K562 (cell line): ENCODE measurements at regions not wholly inside any gene's neighbourhood (a gene's known extent, or its start where the extent isn't known, plus 50 kb on each side); places are given as distances from the start of the nearest gene placed in this dataset.

Experiments
- ARHGAP35 ChIP-seq: fragments of 450-650 bp; IDR thresholded peaks from 2 replicates; pipeline ENCODE4 v1.6.1; 2018; ENCODE audit not compliant: partially characterized antibody
- ARNT ChIP-seq, 2 experiments: fragments of 450-650 bp; IDR thresholded peaks; 2 replicates each; pipeline ENCODE4 v1.6.1; 2016; ENCODE audit warnings: mild to moderate bottlenecking in 1 of 2
- MCM5 ChIP-seq: fragments of 450-650 bp; IDR thresholded peaks from 2 replicates; pipeline ENCODE4 v1.6.1; 2016; ENCODE audit warnings: low read depth
- NCOA1 ChIP-seq: fragments of 450-650 bp; IDR thresholded peaks from 2 replicates; pipeline ENCODE4 v1.6.1; 2016; ENCODE audit warnings: low read depth
- RBM15 ChIP-seq: fragments of 200-400 bp; formaldehyde crosslinking; IDR thresholded peaks from 2 replicates; pipeline ENCODE4 v1.6.1; 2018; ENCODE audit warnings: mild to moderate bottlenecking, low read length, moderate library complexity; ENCODE audit not compliant: insufficient read depth
- SRSF9 ChIP-seq: fragments of 200-400 bp; formaldehyde crosslinking; IDR thresholded peaks from 2 replicates; pipeline ENCODE4 v1.6.1; 2017; ENCODE audit warnings: low read depth, low read length, borderline replicate concordance
- TAF9B ChIP-seq: fragments of 450-650 bp; IDR thresholded peaks from 2 replicates; pipeline ENCODE4 v1.6.1; 2018; ENCODE audit warnings: mild to moderate bottlenecking; ENCODE audit not compliant: partially characterized antibody
- TARDBP ChIP-seq: fragments of 450-650 bp; IDR thresholded peaks from 2 replicates; pipeline ENCODE4 v1.6.1; 2016
- ZNF140 ChIP-seq: fragments of 250-450 bp; sonication (Bioruptor Pico); IDR thresholded peaks from 2 replicates; pipeline ENCODE4 v1.8.0; 2021; ENCODE audit warnings: moderate library complexity, mild to moderate bottlenecking, inconsistent platforms
- ZNF431 ChIP-seq: sonication (generic); formaldehyde crosslinking; IDR thresholded peaks from 2 replicates; pipeline ENCODE4 v1.8.0; 2022; ENCODE audit warnings: mild to moderate bottlenecking, missing genetic modification reagents
- ZNF766 ChIP-seq: fragments of 200-800 bp; sonication (Bioruptor generic); conservative IDR thresholded peaks from 2 replicates; pipeline ENCODE4 v1.6.1; 2016; ENCODE audit warnings: missing genetic modification characterization, missing compliant biosample characterization
- TF ChIP-seq, protein P1 (sequence below): fragments of 200-600 bp; sonication (generic); IDR thresholded peaks from one replicate; pipeline ENCODE4 v1.6.1; 2012; ENCODE audit warnings: mild to moderate bottlenecking, low read depth, low read length, inconsistent platforms
- TF ChIP-seq, protein P2 (sequence below): sonication (generic); formaldehyde crosslinking; IDR thresholded peaks from 2 replicates; pipeline ENCODE4 v1.8.0; 2022; ENCODE audit warnings: mild to moderate bottlenecking, missing genetic modification reagents

DNA sequence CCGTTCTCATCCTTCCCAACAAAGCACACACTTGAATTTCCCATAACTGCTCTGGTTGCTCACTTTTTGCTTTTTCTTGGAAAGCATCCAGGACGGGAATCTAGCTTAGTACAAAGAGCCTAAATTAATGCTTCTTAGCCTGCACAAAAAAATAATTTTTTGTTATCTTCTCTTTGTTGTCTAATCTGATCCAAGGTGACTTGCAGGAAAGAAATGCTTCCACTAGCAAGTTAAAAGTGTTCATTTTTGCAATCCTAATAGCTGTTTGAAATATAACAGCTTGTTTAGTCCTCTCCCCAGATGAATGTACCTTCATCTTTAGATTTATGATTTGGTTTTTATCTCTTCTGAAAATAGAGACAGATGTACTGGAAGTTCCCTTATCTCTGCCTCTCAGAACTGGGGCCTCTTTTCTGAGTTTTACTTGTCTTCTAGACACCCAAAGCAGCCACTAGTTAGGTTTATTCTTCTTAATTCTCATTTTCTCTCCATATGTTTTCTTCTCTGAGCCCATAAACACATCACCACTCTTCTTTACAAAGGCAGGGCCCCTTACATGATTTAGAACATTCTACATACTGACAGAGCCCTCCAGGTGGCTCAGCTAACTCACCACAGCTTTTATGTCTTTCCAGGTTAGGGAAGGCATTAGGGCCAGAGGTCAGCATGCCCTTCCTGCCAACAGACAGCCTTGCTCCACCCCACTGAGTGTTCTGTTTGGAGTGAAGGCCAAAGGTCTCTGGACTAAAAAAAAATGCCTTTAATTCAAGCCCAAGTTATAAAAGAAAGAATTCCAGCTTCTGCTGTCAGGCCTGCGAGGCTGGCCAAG lies 74.7 kb upstream of the MAP4K3 start (continued):
- TF ChIP-seq, protein P1, sequence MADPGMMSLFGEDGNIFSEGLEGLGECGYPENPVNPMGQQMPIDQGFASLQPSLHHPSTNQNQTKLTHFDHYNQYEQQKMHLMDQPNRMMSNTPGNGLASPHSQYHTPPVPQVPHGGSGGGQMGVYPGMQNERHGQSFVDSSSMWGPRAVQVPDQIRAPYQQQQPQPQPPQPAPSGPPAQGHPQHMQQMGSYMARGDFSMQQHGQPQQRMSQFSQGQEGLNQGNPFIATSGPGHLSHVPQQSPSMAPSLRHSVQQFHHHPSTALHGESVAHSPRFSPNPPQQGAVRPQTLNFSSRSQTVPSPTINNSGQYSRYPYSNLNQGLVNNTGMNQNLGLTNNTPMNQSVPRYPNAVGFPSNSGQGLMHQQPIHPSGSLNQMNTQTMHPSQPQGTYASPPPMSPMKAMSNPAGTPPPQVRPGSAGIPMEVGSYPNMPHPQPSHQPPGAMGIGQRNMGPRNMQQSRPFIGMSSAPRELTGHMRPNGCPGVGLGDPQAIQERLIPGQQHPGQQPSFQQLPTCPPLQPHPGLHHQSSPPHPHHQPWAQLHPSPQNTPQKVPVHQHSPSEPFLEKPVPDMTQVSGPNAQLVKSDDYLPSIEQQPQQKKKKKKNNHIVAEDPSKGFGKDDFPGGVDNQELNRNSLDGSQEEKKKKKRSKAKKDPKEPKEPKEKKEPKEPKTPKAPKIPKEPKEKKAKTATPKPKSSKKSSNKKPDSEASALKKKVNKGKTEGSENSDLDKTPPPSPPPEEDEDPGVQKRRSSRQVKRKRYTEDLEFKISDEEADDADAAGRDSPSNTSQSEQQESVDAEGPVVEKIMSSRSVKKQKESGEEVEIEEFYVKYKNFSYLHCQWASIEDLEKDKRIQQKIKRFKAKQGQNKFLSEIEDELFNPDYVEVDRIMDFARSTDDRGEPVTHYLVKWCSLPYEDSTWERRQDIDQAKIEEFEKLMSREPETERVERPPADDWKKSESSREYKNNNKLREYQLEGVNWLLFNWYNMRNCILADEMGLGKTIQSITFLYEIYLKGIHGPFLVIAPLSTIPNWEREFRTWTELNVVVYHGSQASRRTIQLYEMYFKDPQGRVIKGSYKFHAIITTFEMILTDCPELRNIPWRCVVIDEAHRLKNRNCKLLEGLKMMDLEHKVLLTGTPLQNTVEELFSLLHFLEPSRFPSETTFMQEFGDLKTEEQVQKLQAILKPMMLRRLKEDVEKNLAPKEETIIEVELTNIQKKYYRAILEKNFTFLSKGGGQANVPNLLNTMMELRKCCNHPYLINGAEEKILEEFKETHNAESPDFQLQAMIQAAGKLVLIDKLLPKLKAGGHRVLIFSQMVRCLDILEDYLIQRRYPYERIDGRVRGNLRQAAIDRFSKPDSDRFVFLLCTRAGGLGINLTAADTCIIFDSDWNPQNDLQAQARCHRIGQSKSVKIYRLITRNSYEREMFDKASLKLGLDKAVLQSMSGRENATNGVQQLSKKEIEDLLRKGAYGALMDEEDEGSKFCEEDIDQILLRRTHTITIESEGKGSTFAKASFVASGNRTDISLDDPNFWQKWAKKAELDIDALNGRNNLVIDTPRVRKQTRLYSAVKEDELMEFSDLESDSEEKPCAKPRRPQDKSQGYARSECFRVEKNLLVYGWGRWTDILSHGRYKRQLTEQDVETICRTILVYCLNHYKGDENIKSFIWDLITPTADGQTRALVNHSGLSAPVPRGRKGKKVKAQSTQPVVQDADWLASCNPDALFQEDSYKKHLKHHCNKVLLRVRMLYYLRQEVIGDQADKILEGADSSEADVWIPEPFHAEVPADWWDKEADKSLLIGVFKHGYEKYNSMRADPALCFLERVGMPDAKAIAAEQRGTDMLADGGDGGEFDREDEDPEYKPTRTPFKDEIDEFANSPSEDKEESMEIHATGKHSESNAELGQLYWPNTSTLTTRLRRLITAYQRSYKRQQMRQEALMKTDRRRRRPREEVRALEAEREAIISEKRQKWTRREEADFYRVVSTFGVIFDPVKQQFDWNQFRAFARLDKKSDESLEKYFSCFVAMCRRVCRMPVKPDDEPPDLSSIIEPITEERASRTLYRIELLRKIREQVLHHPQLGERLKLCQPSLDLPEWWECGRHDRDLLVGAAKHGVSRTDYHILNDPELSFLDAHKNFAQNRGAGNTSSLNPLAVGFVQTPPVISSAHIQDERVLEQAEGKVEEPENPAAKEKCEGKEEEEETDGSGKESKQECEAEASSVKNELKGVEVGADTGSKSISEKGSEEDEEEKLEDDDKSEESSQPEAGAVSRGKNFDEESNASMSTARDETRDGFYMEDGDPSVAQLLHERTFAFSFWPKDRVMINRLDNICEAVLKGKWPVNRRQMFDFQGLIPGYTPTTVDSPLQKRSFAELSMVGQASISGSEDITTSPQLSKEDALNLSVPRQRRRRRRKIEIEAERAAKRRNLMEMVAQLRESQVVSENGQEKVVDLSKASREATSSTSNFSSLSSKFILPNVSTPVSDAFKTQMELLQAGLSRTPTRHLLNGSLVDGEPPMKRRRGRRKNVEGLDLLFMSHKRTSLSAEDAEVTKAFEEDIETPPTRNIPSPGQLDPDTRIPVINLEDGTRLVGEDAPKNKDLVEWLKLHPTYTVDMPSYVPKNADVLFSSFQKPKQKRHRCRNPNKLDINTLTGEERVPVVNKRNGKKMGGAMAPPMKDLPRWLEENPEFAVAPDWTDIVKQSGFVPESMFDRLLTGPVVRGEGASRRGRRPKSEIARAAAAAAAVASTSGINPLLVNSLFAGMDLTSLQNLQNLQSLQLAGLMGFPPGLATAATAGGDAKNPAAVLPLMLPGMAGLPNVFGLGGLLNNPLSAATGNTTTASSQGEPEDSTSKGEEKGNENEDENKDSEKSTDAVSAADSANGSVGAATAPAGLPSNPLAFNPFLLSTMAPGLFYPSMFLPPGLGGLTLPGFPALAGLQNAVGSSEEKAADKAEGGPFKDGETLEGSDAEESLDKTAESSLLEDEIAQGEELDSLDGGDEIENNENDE = no peak
- TF ChIP-seq SRSF9 (no peak), NCOA1 (0 out of 2 replicates have a peak, but pooled peaks have one; percentile 44), ZNF431 (CRISPR knock-in tag) (no peak), RBM15 (no peak), TAF9B (peak; percentile 36), ARHGAP35 (no peak), ZNF140 (CRISPR knock-in tag) (no peak), TARDBP (no peak), ZNF766 (peak; percentile 64), ARNT (IDR thresholded peaks at IDR 0.05) (peak in 1 of 2 experiments; percentile 74; a peak in 1 of 4 replicates), MCM5 (no peak)
- TF ChIP-seq, protein P2, sequence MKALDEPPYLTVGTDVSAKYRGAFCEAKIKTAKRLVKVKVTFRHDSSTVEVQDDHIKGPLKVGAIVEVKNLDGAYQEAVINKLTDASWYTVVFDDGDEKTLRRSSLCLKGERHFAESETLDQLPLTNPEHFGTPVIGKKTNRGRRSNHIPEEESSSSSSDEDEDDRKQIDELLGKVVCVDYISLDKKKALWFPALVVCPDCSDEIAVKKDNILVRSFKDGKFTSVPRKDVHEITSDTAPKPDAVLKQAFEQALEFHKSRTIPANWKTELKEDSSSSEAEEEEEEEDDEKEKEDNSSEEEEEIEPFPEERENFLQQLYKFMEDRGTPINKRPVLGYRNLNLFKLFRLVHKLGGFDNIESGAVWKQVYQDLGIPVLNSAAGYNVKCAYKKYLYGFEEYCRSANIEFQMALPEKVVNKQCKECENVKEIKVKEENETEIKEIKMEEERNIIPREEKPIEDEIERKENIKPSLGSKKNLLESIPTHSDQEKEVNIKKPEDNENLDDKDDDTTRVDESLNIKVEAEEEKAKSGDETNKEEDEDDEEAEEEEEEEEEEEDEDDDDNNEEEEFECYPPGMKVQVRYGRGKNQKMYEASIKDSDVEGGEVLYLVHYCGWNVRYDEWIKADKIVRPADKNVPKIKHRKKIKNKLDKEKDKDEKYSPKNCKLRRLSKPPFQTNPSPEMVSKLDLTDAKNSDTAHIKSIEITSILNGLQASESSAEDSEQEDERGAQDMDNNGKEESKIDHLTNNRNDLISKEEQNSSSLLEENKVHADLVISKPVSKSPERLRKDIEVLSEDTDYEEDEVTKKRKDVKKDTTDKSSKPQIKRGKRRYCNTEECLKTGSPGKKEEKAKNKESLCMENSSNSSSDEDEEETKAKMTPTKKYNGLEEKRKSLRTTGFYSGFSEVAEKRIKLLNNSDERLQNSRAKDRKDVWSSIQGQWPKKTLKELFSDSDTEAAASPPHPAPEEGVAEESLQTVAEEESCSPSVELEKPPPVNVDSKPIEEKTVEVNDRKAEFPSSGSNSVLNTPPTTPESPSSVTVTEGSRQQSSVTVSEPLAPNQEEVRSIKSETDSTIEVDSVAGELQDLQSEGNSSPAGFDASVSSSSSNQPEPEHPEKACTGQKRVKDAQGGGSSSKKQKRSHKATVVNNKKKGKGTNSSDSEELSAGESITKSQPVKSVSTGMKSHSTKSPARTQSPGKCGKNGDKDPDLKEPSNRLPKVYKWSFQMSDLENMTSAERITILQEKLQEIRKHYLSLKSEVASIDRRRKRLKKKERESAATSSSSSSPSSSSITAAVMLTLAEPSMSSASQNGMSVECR (CRISPR knock-in tag) = no peak
